Body of pancreas (tissue), 4 donors: ENCODE measurements at regions not wholly inside any gene's neighbourhood (a gene's known extent, or its start where the extent isn't known, plus 50 kb on each side); places are given as distances from the start of the nearest gene placed in this dataset.

Source experiments
- ATAC-seq: fragments of 150-250 bp; one replicate; pipeline ENCODE4 v1.9.1; 2016
- DNase-seq, 4 donors: peaks; one replicate each; pipeline ENCODE4 v3.0.0-alpha.2; 2019
- H3K27ac ChIP-seq, 4 donors: fragments of 200-600 bp; sonication (generic); 1 replicate in 3 of 4; 2 replicates in 1 of 4; pipeline versions ENCODE4 v1.5.1 to v1.6.1; 2016 to 2019; ENCODE audit warnings: mild to moderate bottlenecking in 1 of 4, mixed read lengths in 1 of 4, moderate library complexity in 1 of 4
- H3K27me3 ChIP-seq, 2 donors: fragments of 200-600 bp; sonication (generic); one replicate each; pipeline ENCODE4 v1.6.0; 2016; ENCODE audit warnings: mild to moderate bottlenecking in 1 of 2
- H3K36me3 ChIP-seq, 2 donors: fragments of 200-600 bp; sonication (generic); replicated peaks in 1 of 2; 2 replicates each; pipeline ENCODE4 v1.5.1; 2016; ENCODE audit warnings: low read depth in 2 of 2; ENCODE audit not compliant: insufficient read depth in 1 of 2
- H3K4me1 ChIP-seq: fragments of 200-600 bp; sonication (generic); one replicate; pipeline ENCODE4 v1.6.0; 2016
- H3K4me3 ChIP-seq, 2 donors: fragments of 200-600 bp; sonication (generic); 1 replicate in 1 of 2; 2 replicates in 1 of 2; pipeline ENCODE4 v1.5.1; 2016 to 2019
- H3K9me3 ChIP-seq, 3 donors: fragments of 200-600 bp; sonication (generic); 1 replicate in 2 of 3; 2 replicates in 1 of 3; pipeline ENCODE4 v1.5.1; 2016
- POLR2A ChIP-seq, 3 donors: fragments of 450-650 bp; IDR thresholded peaks; one replicate each; pipeline ENCODE4 v1.6.1; 2016; ENCODE audit warnings: antibody characterized with exemption in 3 of 3, mild to moderate bottlenecking in 2 of 3
- WGBS, 2 donors: methylation state at CpG; one replicate each; pipeline ENCODE4 v1.1.5; 2017; 5-methylcytosine and 5-hydroxymethylcytosine counted together
- intact Hi-C: fragments of 100-400 bp; cut with DNase I; formaldehyde crosslinking; loops from one replicate; pipeline ENCODE4 v1.15.1; 2023
- TF ChIP-seq, protein P1 (sequence below), 7 experiments: fragments of 450-650 bp in 4 of 7; fragments of 200-600 bp in 3 of 7; sonication (generic) in 3 of 7; IDR thresholded peaks; one replicate each; pipeline ENCODE4 v1.5.1; 2016 to 2019; ENCODE audit warnings: antibody characterized with exemption in 7 of 7

DNA sequence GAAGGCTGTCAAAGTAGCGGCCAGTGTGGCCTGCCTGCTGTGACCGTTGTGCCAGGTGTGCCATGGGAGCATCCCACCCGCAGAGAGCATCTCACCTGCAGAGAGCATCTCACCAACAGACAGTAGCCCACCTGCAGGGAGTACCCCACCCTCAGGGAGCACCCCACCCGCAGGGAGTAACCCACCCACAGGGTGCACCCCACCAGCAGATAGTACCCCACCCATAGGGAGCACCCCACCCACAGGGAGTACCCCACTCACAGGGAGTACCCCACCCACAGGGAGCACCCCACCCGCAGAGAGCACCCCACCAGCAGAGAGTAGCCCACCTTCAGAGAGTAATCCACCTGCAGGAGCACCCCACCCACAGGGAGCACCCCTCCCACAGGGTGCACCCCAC, 476.5 kb downstream of the TCERG1L start:
- no peak overlapping the region for H3K27ac ChIP-seq
- no peaks in the 10 kb centered on the region for H3K9me3 ChIP-seq
- WGBS, 2 donors = 73 to 77% methylated on average over 5 of the region's 5 CpGs
- no peaks in the 10 kb centered on the region for H3K36me3 ChIP-seq
- no peak for TF ChIP-seq POLR2A (IDR thresholded peaks at IDR 0.05)
- TF ChIP-seq, protein P1, sequence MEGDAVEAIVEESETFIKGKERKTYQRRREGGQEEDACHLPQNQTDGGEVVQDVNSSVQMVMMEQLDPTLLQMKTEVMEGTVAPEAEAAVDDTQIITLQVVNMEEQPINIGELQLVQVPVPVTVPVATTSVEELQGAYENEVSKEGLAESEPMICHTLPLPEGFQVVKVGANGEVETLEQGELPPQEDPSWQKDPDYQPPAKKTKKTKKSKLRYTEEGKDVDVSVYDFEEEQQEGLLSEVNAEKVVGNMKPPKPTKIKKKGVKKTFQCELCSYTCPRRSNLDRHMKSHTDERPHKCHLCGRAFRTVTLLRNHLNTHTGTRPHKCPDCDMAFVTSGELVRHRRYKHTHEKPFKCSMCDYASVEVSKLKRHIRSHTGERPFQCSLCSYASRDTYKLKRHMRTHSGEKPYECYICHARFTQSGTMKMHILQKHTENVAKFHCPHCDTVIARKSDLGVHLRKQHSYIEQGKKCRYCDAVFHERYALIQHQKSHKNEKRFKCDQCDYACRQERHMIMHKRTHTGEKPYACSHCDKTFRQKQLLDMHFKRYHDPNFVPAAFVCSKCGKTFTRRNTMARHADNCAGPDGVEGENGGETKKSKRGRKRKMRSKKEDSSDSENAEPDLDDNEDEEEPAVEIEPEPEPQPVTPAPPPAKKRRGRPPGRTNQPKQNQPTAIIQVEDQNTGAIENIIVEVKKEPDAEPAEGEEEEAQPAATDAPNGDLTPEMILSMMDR (IDR thresholded peaks at IDR 0.05) = no peak
- ATAC-seq (no peak), DNase-seq (no peak)
- H3K27me3 ChIP-seq = no peaks in the 10 kb centered on the region
- H3K4me3 ChIP-seq = no peak overlapping the region
- intact Hi-C loops = no loop called here
- no peaks in the 10 kb centered on the region for H3K4me1 ChIP-seq

- no peak for ATAC-seq
- Histone ChIP-seq H3K4me3 (no peak overlapping the region), H3K27me3 (no peaks in the 10 kb centered on the region), H3K27ac (no peak overlapping the region), H3K36me3 (no peaks in the 10 kb centered on the region), H3K9me3 (no peaks in the 10 kb centered on the region), H3K4me1 (no peaks in the 10 kb centered on the region)
- intact Hi-C loops = no loop called here
- TF ChIP-seq, protein P1 (IDR thresholded peaks at IDR 0.05) = no peak
- TF ChIP-seq POLR2A (IDR thresholded peaks at IDR 0.05) = no peak
- DNase-seq = no peak
- WGBS, 2 donors = 73 to 82% methylated on average over 6 to 7 of the region's 7 CpGs
Observed at GRCh38 chr10:130836344-130836743, 475.2 kb downstream of the TCERG1L start.

GRCh38 chr10:130843051-130843653, 468.4 kb downstream of the TCERG1L start:
- no peak for ATAC-seq
- 69 to 80% methylated on average over 11 to 12 of the region's 12 CpGs for WGBS, 2 donors

DNA sequence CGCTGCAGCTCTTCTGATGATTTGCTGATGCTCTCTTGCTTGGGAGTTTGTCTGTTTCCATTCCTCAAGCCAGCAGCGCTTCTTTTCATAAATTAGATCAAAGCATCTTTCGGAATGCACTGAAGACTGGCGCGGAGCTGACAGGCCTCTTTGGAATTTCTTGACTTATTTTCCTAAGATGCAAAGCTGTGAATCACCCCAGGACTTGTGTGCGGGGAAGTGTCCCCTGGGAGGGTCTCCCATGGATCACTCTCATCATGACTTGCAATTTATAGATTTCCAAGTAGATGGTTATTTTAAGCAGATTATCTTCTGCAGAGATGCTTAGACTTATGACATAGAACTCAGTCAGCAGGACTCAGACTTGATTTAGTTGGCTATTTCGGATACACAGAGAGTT, 467.2 kb downstream of the TCERG1L start:
- H3K4me1 ChIP-seq = no peaks in the 10 kb centered on the region
- no peak for TF ChIP-seq POLR2A (IDR thresholded peaks at IDR 0.05)
- TF ChIP-seq, protein P1 (IDR thresholded peaks at IDR 0.05) = no peak
- H3K36me3 ChIP-seq = no peaks in the 10 kb centered on the region
- no peak overlapping the region for H3K4me3 ChIP-seq
- H3K9me3 ChIP-seq = no peaks in the 10 kb centered on the region
- DNase-seq = no peak
- intact Hi-C loops = no loop called here
- no peak for ATAC-seq
- H3K27ac ChIP-seq = no peak overlapping the region
- H3K27me3 ChIP-seq = no peaks in the 10 kb centered on the region
- WGBS, 2 donors = 51 to 74% methylated on average over 7 of the region's 7 CpGs

More at GRCh38 chr10:130843051-130843653, 468.4 kb downstream of the TCERG1L start:
- no peaks in the 10 kb centered on the region for H3K27me3 ChIP-seq
- no peaks in the 10 kb centered on the region for H3K36me3 ChIP-seq
- H3K4me1 ChIP-seq = no peaks in the 10 kb centered on the region
- no peak overlapping the region for H3K27ac ChIP-seq
- intact Hi-C loops = no loop called here
- no peak for DNase-seq
- H3K9me3 ChIP-seq = no peaks in the 10 kb centered on the region
- H3K4me3 ChIP-seq = no peak overlapping the region
- no peak for TF ChIP-seq POLR2A (IDR thresholded peaks at IDR 0.05)
- TF ChIP-seq, protein P1 (IDR thresholded peaks at IDR 0.05) = no peak

DNA sequence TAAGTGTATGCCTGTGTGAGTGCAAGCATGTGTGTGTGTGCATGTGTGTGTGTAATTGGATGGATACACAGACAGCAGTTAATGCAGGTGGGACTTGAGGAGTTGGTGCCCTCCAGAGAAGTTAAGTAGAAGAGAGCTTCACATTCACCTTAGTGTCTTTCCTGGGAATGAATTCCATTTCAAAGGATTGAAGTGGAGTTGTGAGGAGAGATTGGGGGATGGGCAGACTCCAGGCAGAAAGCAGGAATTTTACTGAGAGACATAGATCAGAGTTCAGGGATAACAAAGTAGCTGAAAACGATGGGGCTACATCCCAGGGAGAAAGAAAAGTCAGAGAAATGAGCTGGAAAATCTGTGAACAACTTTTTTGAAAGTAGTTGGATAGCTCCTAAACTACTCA, 464.4 kb downstream of the TCERG1L start:
- ATAC-seq = no peak
- intact Hi-C loops = no loop called here

More for the DNA sequence above, 464.4 kb downstream of the TCERG1L start:
- Histone ChIP-seq H3K4me3 (no peak overlapping the region), H3K4me1 (no peaks in the 10 kb centered on the region), H3K36me3 (no peaks in the 10 kb centered on the region), H3K9me3 (no peaks in the 10 kb centered on the region), H3K27me3 (no peaks in the 10 kb centered on the region), H3K27ac (no peak overlapping the region)
- no peak for DNase-seq
- 2 to 5% methylated on average over 1 of the region's 1 CpG for WGBS, 2 donors
- no peak for TF ChIP-seq POLR2A (IDR thresholded peaks at IDR 0.05)
- TF ChIP-seq, protein P1 (IDR thresholded peaks at IDR 0.05) = no peak
